Esophagus muscularis mucosa (tissue), 4 donors: ENCODE measurements at regions not wholly inside any gene's neighbourhood (a gene's known extent, or its start where the extent isn't known, plus 50 kb on each side); places are given as distances from the start of the nearest gene placed in this dataset.

Source experiments
- CTCF ChIP-seq, 3 experiments: fragments of 200-600 bp in 2 of 3; fragments of 450-650 bp in 1 of 3; sonication (generic) in 2 of 3; IDR thresholded peaks; one replicate each; pipeline ENCODE4 v1.5.1; 2017 to 2019; ENCODE audit warnings: antibody characterized with exemption in 3 of 3, mild to moderate bottlenecking in 2 of 3, moderate library complexity in 1 of 3
- EP300 ChIP-seq: sonication (generic); formaldehyde crosslinking; IDR thresholded peaks from one replicate; pipeline ENCODE4 v1.6.1; 2017; ENCODE audit warnings: antibody characterized with exemption
- POLR2A ChIP-seq: fragments of 450-650 bp; IDR thresholded peaks from one replicate; pipeline ENCODE4 v1.6.1; 2017; ENCODE audit warnings: antibody characterized with exemption, moderate library complexity, mild to moderate bottlenecking, low read depth
- POLR2AphosphoS5 ChIP-seq, 2 donors: sonication (generic); formaldehyde crosslinking; IDR thresholded peaks; one replicate each; pipeline ENCODE4 v1.6.1; 2017; ENCODE audit warnings: antibody characterized with exemption in 2 of 2

GRCh38 chr3:82382831-82383230, 621.4 kb upstream of the GBE1 start:
- TF ChIP-seq POLR2A = no peak
- no peak for TF ChIP-seq EP300
- no peak for TF ChIP-seq CTCF (IDR thresholded peaks at IDR 0.05)
- no peak for TF ChIP-seq POLR2AphosphoS5 (IDR thresholded peaks at IDR 0.05)
